HL-60 (cell line): ENCODE measurements at regions not wholly inside any gene's neighbourhood (a gene's known extent, or its start where the extent isn't known, plus 50 kb on each side); places are given as distances from the start of the nearest gene placed in this dataset.

Experiments used
- CTCF ChIP-seq: IDR thresholded peaks from one replicate; pipeline ENCODE4 v1.5.1; 2011; ENCODE audit warnings: low read length, control low read depth, inconsistent platforms; ENCODE audit not compliant: insufficient read depth
- GABPA ChIP-seq: IDR thresholded peaks from 2 replicates; pipeline ENCODE4 v1.6.1; 2012; ENCODE audit warnings: low read depth
- POLR2AphosphoS5 ChIP-seq: IDR thresholded peaks from 2 replicates; pipeline ENCODE4 v1.6.1; 2012; ENCODE audit warnings: low read depth
- SPI1 ChIP-seq: IDR thresholded peaks from 2 replicates; pipeline ENCODE4 v1.6.1; 2012; ENCODE audit warnings: low read depth, mild to moderate bottlenecking, borderline replicate concordance
- TF ChIP-seq, protein P1 (sequence below): IDR thresholded peaks from 2 replicates; pipeline ENCODE4 v1.6.1; 2012; ENCODE audit warnings: low read depth; ENCODE audit not compliant: insufficient replicate concordance

DNA sequence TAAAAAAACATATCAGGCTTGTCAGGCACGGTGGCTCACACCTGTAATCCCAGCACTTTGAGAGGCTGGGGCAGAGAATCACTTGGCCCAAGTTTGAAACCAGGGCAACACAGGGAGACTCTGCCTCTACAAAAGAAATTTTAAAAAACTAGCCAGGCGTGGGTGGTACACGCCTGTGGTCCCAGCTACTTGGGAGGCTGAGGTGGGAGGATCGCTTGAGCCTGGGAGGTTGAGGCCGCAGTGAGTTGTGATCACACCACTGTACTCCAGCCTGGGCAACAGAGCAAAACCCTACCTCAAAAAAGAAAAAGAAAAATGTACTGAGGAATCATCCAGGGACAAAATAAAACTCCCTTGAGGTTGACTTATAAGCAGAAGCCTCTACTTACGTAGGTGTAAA lies 149.9 kb upstream of the KLF14 start:
- TF ChIP-seq CTCF: no peak
- no peak for TF ChIP-seq GABPA
- TF ChIP-seq, protein P1, sequence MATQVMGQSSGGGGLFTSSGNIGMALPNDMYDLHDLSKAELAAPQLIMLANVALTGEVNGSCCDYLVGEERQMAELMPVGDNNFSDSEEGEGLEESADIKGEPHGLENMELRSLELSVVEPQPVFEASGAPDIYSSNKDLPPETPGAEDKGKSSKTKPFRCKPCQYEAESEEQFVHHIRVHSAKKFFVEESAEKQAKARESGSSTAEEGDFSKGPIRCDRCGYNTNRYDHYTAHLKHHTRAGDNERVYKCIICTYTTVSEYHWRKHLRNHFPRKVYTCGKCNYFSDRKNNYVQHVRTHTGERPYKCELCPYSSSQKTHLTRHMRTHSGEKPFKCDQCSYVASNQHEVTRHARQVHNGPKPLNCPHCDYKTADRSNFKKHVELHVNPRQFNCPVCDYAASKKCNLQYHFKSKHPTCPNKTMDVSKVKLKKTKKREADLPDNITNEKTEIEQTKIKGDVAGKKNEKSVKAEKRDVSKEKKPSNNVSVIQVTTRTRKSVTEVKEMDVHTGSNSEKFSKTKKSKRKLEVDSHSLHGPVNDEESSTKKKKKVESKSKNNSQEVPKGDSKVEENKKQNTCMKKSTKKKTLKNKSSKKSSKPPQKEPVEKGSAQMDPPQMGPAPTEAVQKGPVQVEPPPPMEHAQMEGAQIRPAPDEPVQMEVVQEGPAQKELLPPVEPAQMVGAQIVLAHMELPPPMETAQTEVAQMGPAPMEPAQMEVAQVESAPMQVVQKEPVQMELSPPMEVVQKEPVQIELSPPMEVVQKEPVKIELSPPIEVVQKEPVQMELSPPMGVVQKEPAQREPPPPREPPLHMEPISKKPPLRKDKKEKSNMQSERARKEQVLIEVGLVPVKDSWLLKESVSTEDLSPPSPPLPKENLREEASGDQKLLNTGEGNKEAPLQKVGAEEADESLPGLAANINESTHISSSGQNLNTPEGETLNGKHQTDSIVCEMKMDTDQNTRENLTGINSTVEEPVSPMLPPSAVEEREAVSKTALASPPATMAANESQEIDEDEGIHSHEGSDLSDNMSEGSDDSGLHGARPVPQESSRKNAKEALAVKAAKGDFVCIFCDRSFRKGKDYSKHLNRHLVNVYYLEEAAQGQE: no peak
- TF ChIP-seq POLR2AphosphoS5: no peak
- TF ChIP-seq SPI1: no peak
